H9 (cell line): ENCODE measurements at regions not wholly inside any gene's neighbourhood (a gene's known extent, or its start where the extent isn't known, plus 50 kb on each side); places are given as distances from the start of the nearest gene placed in this dataset.

Experiments
- DNase-seq: peaks from one replicate; pipeline ENCODE4 v3.0.0-alpha.2; 2017
- H2AFZ ChIP-seq: one replicate; pipeline ENCODE4 v1.6.1; 2013; ENCODE audit warnings: mild to moderate bottlenecking, low read length, control low read depth, moderate library complexity
- H2AK5ac ChIP-seq: 2 replicates; pipeline ENCODE4 v1.6.1; 2013; ENCODE audit warnings: low read length, control low read depth, mixed read lengths; ENCODE audit not compliant: insufficient read length
- H2BK120ac ChIP-seq: one replicate; pipeline ENCODE4 v1.6.1; 2013; ENCODE audit warnings: low read depth, mild to moderate bottlenecking, low read length, control low read depth, inconsistent platforms; ENCODE audit not compliant: poor library complexity, severe bottlenecking
- H2BK12ac ChIP-seq: 2 replicates; pipeline ENCODE4 v1.6.1; 2013; ENCODE audit warnings: low read length, control low read depth, mixed read lengths, low read depth; ENCODE audit not compliant: insufficient read length
- H2BK15ac ChIP-seq: 2 replicates; pipeline ENCODE4 v1.6.1; 2013; ENCODE audit warnings: low read depth, low read length, control low read depth
- H2BK20ac ChIP-seq: one replicate; pipeline ENCODE4 v1.6.1; 2013; ENCODE audit warnings: low read depth, mild to moderate bottlenecking, low read length, control low read depth, inconsistent platforms; ENCODE audit not compliant: poor library complexity, severe bottlenecking
- H2BK5ac ChIP-seq: 2 replicates; pipeline ENCODE4 v1.6.1; 2013; ENCODE audit warnings: low read length, control low read depth, mixed read lengths; ENCODE audit not compliant: insufficient read length
- H3K14ac ChIP-seq: 2 replicates; pipeline ENCODE4 v1.6.1; 2013; ENCODE audit warnings: low read length, control low read depth; ENCODE audit not compliant: insufficient read depth
- H3K18ac ChIP-seq: 2 replicates; pipeline ENCODE4 v1.6.1; 2013; ENCODE audit warnings: low read depth, mild to moderate bottlenecking, mixed read lengths, low read length, control low read depth; ENCODE audit not compliant: insufficient read length
- H3K23ac ChIP-seq: 2 replicates; pipeline ENCODE4 v1.6.1; 2013; ENCODE audit warnings: low read length, control low read depth, mixed read lengths, low read depth; ENCODE audit not compliant: insufficient read length
- H3K23me2 ChIP-seq: 2 replicates; pipeline ENCODE4 v1.6.1; 2013; ENCODE audit warnings: low read depth, mild to moderate bottlenecking, mixed read lengths, low read length, control low read depth; ENCODE audit not compliant: insufficient read length, poor library complexity, severe bottlenecking
- H3K27ac ChIP-seq: 2 replicates; pipeline ENCODE4 v1.5.1; 2013; ENCODE audit warnings: low read length, control low read depth, mixed read lengths, low read depth; ENCODE audit not compliant: insufficient read length
- H3K27me3 ChIP-seq: 2 replicates; pipeline ENCODE4 v1.6.1; 2013; ENCODE audit warnings: low read length, control low read depth, inconsistent platforms; ENCODE audit not compliant: insufficient read depth
- H3K4ac ChIP-seq: 2 replicates; pipeline ENCODE4 v1.6.1; 2013; ENCODE audit warnings: low read depth, mild to moderate bottlenecking, control low read depth, inconsistent platforms, low read length, moderate library complexity
- H3K4me1 ChIP-seq: 2 replicates; pipeline ENCODE4 v1.6.1; 2013; ENCODE audit warnings: low read length, control low read depth, inconsistent platforms; ENCODE audit not compliant: insufficient read depth
- H3K4me2 ChIP-seq: 2 replicates; pipeline ENCODE4 v1.6.1; 2013; ENCODE audit warnings: low read length, control low read depth, mixed read lengths; ENCODE audit not compliant: insufficient read length, insufficient read depth
- H3K56ac ChIP-seq: 2 replicates; pipeline ENCODE4 v1.6.1; 2013; ENCODE audit warnings: low read depth, mild to moderate bottlenecking, mixed read lengths, low read length, control low read depth; ENCODE audit not compliant: insufficient read length
- H3K79me1 ChIP-seq: 2 replicates; pipeline ENCODE4 v1.6.1; 2013; ENCODE audit warnings: low read depth, mild to moderate bottlenecking, moderate library complexity, low read length, control low read depth, inconsistent platforms; ENCODE audit not compliant: insufficient read depth, poor library complexity, severe bottlenecking
- H3K79me2 ChIP-seq: 2 replicates; pipeline ENCODE4 v1.6.1; 2013; ENCODE audit warnings: low read length, control low read depth, inconsistent platforms; ENCODE audit not compliant: insufficient read depth
- H3K9ac ChIP-seq: 2 replicates; pipeline ENCODE4 v1.6.1; 2013; ENCODE audit warnings: low read length, control low read depth, mixed read lengths; ENCODE audit not compliant: insufficient read length; ENCODE audit errors: extremely low read depth
- H3K9me3 ChIP-seq: one replicate; pipeline ENCODE4 v1.6.1; 2013; ENCODE audit warnings: low read depth, low read length, inconsistent platforms; ENCODE audit not compliant: control insufficient read depth
- H3T11ph ChIP-seq: one replicate; pipeline ENCODE4 v1.6.1; 2013; ENCODE audit warnings: mild to moderate bottlenecking, low read length, control low read depth, inconsistent platforms
- H4K20me1 ChIP-seq: one replicate; pipeline ENCODE4 v1.6.1; 2013; ENCODE audit not compliant: control insufficient read depth, insufficient read length, insufficient read depth
- H4K5ac ChIP-seq: 2 replicates; pipeline ENCODE4 v1.6.1; 2013; ENCODE audit warnings: low read depth, mild to moderate bottlenecking, mixed read lengths, low read length, control low read depth; ENCODE audit not compliant: insufficient read length
- H4K8ac ChIP-seq: replicated peaks from 2 replicates; pipeline ENCODE4 v1.6.1; 2013; ENCODE audit warnings: low read length, control low read depth, mixed read lengths, low read depth; ENCODE audit not compliant: insufficient read length
- H4K91ac ChIP-seq: 2 replicates; pipeline ENCODE4 v1.6.1; 2013; ENCODE audit warnings: low read depth, mild to moderate bottlenecking, moderate library complexity, mixed read lengths, low read length, control low read depth; ENCODE audit not compliant: insufficient read length
- H3K27ac Mint-ChIP-seq, 3 experiments: 2 replicates in 2 of 3; 3 replicates in 1 of 3; pipeline ENCODE4 v1.8.0; 2020 to 2021; ENCODE audit warnings: mixed read lengths in 3 of 3, mild to moderate bottlenecking in 1 of 3, moderate library complexity in 1 of 3
- H3K27me3 Mint-ChIP-seq: 2 replicates; pipeline ENCODE4 v1.8.0; 2021; ENCODE audit warnings: low read depth, mild to moderate bottlenecking, moderate library complexity, mixed read lengths
- H3K36me3 Mint-ChIP-seq, 3 experiments: 2 replicates in 2 of 3; 3 replicates in 1 of 3; pipeline ENCODE4 v1.8.0; 2020 to 2021; ENCODE audit warnings: low read depth in 3 of 3, mixed read lengths in 3 of 3; ENCODE audit not compliant: insufficient read depth in 1 of 3
- H3K4me1 Mint-ChIP-seq, 2 experiments: 2 replicates each; pipeline ENCODE4 v1.8.0; 2020; ENCODE audit warnings: mixed read lengths in 2 of 2
- H3K4me3 Mint-ChIP-seq, 2 experiments: 2 replicates in 1 of 2; 3 replicates in 1 of 2; pipeline ENCODE4 v1.8.0; 2020 to 2021; ENCODE audit warnings: mild to moderate bottlenecking in 2 of 2, mixed read lengths in 2 of 2, moderate library complexity in 1 of 2
- H3K9me3 Mint-ChIP-seq, 2 experiments: 2 replicates in 1 of 2; 3 replicates in 1 of 2; pipeline ENCODE4 v1.8.0; 2020; ENCODE audit warnings: mild to moderate bottlenecking in 2 of 2, mixed read lengths in 2 of 2, moderate library complexity in 1 of 2
- CTCF ChIP-seq: fragments of 200-600 bp; sonication (generic); conservative IDR thresholded peaks from 3 replicates; pipeline ENCODE4 v1.8.0; 2021; ENCODE audit warnings: antibody characterized with exemption, mild to moderate bottlenecking

DNA sequence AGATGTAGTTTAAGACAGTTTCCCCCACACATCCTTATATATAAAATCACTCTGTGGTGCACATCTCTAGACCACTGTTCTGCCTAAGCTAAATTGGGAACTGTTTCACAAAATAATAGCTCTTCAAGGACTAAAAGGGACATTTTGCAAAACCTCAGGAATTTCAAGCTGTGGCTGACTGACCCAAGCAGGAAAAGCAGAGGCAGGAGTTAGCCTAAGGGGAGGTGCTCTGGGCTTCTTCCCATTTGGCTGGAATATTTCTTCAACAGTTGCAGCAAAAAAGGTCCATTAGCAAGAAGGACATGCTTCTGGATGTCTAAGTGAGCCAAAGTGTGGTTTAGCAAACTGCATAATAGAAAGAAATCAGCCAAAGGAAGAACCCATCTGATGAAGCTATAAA is 551.2 kb upstream of the ANKRD30A start:
- DNase-seq, result no peak
- Histone ChIP-seq H2BK12ac (no peak overlapping the region), H3K79me1 (no peaks in the 10 kb centered on the region), H4K20me1 (no peaks in the 10 kb centered on the region), H3K23me2 (no peaks in the 10 kb centered on the region), H3K18ac (no peak overlapping the region), H3K56ac (no peak overlapping the region), H2AK5ac (no peak overlapping the region), H3K27ac (no peak overlapping the region), H3K4me1 (no peaks in the 10 kb centered on the region), H4K5ac (no peak overlapping the region), H4K91ac (no peak overlapping the region), H3T11ph (no peak overlapping the region), H3K4me2 (no peak overlapping the region), H3K79me2 (no peaks in the 10 kb centered on the region), H3K9ac (no peak overlapping the region), H2AFZ (no peak overlapping the region), H4K8ac (no peak overlapping the region), H3K9me3 (no peaks in the 10 kb centered on the region), H3K23ac (no peak overlapping the region), H2BK5ac (no peak overlapping the region), H3K27me3 (no peaks in the 10 kb centered on the region), H3K14ac (no peak overlapping the region), H3K4ac (no peak overlapping the region), H2BK120ac (no peak overlapping the region), H2BK20ac (no peak overlapping the region), H2BK15ac (no peak overlapping the region)
- TF ChIP-seq CTCF, result no peak
- Mint-ChIP-seq H3K4me1 (peaks cover 4 to 7% of the 10 kb centered on the region in 2 experiments), H3K27me3 (no peaks in the 10 kb centered on the region), H3K36me3 (peaks cover 0 to 2% (median 0%) of the 10 kb centered on the region in 3 experiments; a peak in 1 of 7 replicates), H3K4me3 (no peak overlapping the region), H3K27ac (no peak overlapping the region), H3K9me3 (peaks cover 2% of the 10 kb centered on the region in 2 experiments; a peak in 3 of 5 replicates)
